HEK293 (cell line): ENCODE measurements at regions not wholly inside any gene's neighbourhood (a gene's known extent, or its start where the extent isn't known, plus 50 kb on each side); places are given as distances from the start of the nearest gene placed in this dataset.

ENCODE experiments used
- BCL11A ChIP-seq: fragments of 450-650 bp; formaldehyde crosslinking; IDR thresholded peaks from 2 replicates; pipeline ENCODE4 v1.5.1; 2016; ENCODE audit warnings: low read depth, missing biosample characterization, missing genetic modification characterization
- PRDM1 ChIP-seq: fragments of 450-650 bp; formaldehyde crosslinking; IDR thresholded peaks from 2 replicates; pipeline ENCODE4; 2016; ENCODE audit warnings: missing biosample characterization, missing genetic modification characterization
- SETDB1 ChIP-seq: IDR thresholded peaks from one replicate; pipeline ENCODE4 v1.6.1; 2017; ENCODE audit warnings: mild to moderate bottlenecking, low read length, moderate library complexity, mixed read lengths; ENCODE audit not compliant: insufficient read length
- ZBTB7A ChIP-seq: fragments of 450-650 bp; formaldehyde crosslinking; IDR thresholded peaks from 2 replicates; pipeline ENCODE4 v1.5.1; 2016; ENCODE audit warnings: low read depth, missing biosample characterization, missing genetic modification characterization
- ZNF132 ChIP-seq: fragments of 450-650 bp; formaldehyde crosslinking; IDR thresholded peaks from 2 replicates; pipeline ENCODE4 v1.5.1; 2017; ENCODE audit warnings: missing biosample characterization, missing genetic modification characterization, borderline replicate concordance
- ZNF23 ChIP-seq: fragments of 450-650 bp; formaldehyde crosslinking; IDR thresholded peaks from 2 replicates; pipeline ENCODE4 v1.5.1; 2016; ENCODE audit warnings: missing biosample characterization, missing genetic modification characterization, borderline replicate concordance
- ZNF274 ChIP-seq, 2 experiments: fragments of 200-500 bp in 1 of 2; fragments of 450-650 bp in 1 of 2; sonication (Bioruptor generic) in 1 of 2; formaldehyde crosslinking in 1 of 2; IDR thresholded peaks; 2 replicates each; pipeline versions ENCODE4 v1.5.1 to v1.6.1; 2014 to 2016; ENCODE audit warnings: borderline replicate concordance in 1 of 2, inconsistent platforms in 1 of 2, low read length in 1 of 2, missing biosample characterization in 1 of 2, missing genetic modification characterization in 1 of 2
- ZNF629 ChIP-seq: fragments of 450-650 bp; formaldehyde crosslinking; IDR thresholded peaks from 2 replicates; pipeline ENCODE4 v1.5.1; 2017; ENCODE audit warnings: missing biosample characterization, missing genetic modification characterization
- TF ChIP-seq, protein P1 (sequence below): fragments of 450-650 bp; formaldehyde crosslinking; conservative IDR thresholded peaks from 2 replicates; pipeline ENCODE4 v1.5.1; 2016; ENCODE audit warnings: low read depth, missing biosample characterization, missing genetic modification characterization
- TF ChIP-seq, protein P2 (sequence below): fragments of 450-650 bp; formaldehyde crosslinking; IDR thresholded peaks from 2 replicates; pipeline ENCODE4 v1.5.1; 2016; ENCODE audit warnings: missing biosample characterization, missing genetic modification characterization
- TF ChIP-seq, protein P3 (sequence below): fragments of 450-650 bp; formaldehyde crosslinking; IDR thresholded peaks from 2 replicates; pipeline ENCODE4 v1.5.1; 2016; ENCODE audit warnings: missing biosample characterization, missing genetic modification characterization

DNA sequence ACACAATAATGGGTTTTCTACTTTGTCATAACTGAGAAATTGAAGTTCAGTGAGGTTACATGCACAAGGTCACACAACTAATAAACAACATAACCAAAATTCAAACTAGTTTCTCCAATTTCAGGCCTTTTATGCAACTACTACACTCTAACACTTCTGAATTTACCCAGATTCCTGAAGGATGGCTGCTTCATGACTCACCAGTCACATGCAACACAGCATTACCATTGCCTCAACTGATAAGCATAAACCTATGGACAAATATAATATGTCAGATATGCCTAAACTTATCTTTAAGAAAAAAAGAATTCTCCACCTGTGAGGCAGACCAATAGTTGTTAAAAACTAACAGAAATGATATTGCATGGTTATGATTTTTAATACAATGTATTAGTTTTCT, 586.5 kb upstream of the SLC8A1 start:
- TF ChIP-seq SETDB1 = no peak
- no peak for TF ChIP-seq ZBTB7A
- TF ChIP-seq, protein P1, sequence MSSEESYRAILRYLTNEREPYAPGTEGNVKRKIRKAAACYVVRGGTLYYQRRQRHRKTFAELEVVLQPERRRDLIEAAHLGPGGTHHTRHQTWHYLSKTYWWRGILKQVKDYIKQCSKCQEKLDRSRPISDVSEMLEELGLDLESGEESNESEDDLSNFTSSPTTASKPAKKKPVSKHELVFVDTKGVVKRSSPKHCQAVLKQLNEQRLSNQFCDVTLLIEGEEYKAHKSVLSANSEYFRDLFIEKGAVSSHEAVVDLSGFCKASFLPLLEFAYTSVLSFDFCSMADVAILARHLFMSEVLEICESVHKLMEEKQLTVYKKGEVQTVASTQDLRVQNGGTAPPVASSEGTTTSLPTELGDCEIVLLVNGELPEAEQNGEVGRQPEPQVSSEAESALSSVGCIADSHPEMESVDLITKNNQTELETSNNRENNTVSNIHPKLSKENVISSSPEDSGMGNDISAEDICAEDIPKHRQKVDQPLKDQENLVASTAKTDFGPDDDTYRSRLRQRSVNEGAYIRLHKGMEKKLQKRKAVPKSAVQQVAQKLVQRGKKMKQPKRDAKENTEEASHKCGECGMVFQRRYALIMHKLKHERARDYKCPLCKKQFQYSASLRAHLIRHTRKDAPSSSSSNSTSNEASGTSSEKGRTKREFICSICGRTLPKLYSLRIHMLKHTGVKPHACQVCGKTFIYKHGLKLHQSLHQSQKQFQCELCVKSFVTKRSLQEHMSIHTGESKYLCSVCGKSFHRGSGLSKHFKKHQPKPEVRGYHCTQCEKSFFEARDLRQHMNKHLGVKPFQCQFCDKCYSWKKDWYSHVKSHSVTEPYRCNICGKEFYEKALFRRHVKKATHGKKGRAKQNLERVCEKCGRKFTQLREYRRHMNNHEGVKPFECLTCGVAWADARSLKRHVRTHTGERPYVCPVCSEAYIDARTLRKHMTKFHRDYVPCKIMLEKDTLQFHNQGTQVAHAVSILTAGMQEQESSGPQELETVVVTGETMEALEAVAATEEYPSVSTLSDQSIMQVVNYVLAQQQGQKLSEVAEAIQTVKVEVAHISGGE = no peak
- no peak for TF ChIP-seq ZNF629
- TF ChIP-seq, protein P2, sequence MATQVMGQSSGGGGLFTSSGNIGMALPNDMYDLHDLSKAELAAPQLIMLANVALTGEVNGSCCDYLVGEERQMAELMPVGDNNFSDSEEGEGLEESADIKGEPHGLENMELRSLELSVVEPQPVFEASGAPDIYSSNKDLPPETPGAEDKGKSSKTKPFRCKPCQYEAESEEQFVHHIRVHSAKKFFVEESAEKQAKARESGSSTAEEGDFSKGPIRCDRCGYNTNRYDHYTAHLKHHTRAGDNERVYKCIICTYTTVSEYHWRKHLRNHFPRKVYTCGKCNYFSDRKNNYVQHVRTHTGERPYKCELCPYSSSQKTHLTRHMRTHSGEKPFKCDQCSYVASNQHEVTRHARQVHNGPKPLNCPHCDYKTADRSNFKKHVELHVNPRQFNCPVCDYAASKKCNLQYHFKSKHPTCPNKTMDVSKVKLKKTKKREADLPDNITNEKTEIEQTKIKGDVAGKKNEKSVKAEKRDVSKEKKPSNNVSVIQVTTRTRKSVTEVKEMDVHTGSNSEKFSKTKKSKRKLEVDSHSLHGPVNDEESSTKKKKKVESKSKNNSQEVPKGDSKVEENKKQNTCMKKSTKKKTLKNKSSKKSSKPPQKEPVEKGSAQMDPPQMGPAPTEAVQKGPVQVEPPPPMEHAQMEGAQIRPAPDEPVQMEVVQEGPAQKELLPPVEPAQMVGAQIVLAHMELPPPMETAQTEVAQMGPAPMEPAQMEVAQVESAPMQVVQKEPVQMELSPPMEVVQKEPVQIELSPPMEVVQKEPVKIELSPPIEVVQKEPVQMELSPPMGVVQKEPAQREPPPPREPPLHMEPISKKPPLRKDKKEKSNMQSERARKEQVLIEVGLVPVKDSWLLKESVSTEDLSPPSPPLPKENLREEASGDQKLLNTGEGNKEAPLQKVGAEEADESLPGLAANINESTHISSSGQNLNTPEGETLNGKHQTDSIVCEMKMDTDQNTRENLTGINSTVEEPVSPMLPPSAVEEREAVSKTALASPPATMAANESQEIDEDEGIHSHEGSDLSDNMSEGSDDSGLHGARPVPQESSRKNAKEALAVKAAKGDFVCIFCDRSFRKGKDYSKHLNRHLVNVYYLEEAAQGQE (tag by site-specific recombination) = no peak
- TF ChIP-seq, protein P3, sequence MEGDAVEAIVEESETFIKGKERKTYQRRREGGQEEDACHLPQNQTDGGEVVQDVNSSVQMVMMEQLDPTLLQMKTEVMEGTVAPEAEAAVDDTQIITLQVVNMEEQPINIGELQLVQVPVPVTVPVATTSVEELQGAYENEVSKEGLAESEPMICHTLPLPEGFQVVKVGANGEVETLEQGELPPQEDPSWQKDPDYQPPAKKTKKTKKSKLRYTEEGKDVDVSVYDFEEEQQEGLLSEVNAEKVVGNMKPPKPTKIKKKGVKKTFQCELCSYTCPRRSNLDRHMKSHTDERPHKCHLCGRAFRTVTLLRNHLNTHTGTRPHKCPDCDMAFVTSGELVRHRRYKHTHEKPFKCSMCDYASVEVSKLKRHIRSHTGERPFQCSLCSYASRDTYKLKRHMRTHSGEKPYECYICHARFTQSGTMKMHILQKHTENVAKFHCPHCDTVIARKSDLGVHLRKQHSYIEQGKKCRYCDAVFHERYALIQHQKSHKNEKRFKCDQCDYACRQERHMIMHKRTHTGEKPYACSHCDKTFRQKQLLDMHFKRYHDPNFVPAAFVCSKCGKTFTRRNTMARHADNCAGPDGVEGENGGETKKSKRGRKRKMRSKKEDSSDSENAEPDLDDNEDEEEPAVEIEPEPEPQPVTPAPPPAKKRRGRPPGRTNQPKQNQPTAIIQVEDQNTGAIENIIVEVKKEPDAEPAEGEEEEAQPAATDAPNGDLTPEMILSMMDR (tag by site-specific recombination) = no peak
- no peak for TF ChIP-seq PRDM1 (tag by site-specific recombination)
- TF ChIP-seq ZNF274 (IDR thresholded peaks at IDR 0.05; ENCODE audit: low read length) = no peak
- no peak for TF ChIP-seq ZNF274 (tag by site-specific recombination; IDR thresholded peaks at IDR 0.05; ENCODE audit: borderline replicate concordance)
- no peak for TF ChIP-seq ZNF132
- TF ChIP-seq BCL11A (tag by site-specific recombination) = no peak
- TF ChIP-seq ZNF23 (tag by site-specific recombination) = no peak
